GM10266 (cell line): ENCODE measurements at regions not wholly inside any gene's neighbourhood (a gene's known extent, or its start where the extent isn't known, plus 50 kb on each side); places are given as distances from the start of the nearest gene placed in this dataset.

ENCODE experiments used
- DNase-seq: peaks from one replicate; pipeline ENCODE4 v3.0.0; 2012; ENCODE audit errors: extremely low spot score
- CTCF ChIP-seq: IDR thresholded peaks from 2 replicates; pipeline ENCODE4 v1.5.1; 2012; ENCODE audit warnings: mild to moderate bottlenecking, low read depth; ENCODE audit not compliant: control insufficient read depth, insufficient read depth; ENCODE audit errors: missing control alignments

DNA sequence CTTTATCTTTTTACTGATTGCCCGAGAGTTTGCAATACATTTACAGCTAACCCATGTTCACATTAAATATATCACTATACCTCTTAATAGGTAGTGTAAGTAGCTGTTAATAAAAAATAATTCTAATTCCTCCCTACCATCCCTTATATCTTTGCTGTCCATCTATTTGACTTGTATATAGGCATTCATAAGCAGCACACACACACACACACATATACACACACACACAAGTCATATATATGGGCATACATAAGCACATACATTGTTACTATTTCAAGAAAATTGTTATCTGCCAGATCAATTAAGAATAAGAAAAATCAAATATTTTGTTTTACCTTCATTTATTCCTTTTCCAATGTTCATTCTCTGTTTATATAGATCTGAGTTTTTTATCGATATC, 176.4 kb downstream of the PPP1R3A start:
- no peak for TF ChIP-seq CTCF
- no peak for DNase-seq

- TF ChIP-seq CTCF, result no peak
- DNase-seq, result no peak
Observed at GRCh38 chr7:113731571-113731970, 187.2 kb downstream of the PPP1R3A start.

DNA sequence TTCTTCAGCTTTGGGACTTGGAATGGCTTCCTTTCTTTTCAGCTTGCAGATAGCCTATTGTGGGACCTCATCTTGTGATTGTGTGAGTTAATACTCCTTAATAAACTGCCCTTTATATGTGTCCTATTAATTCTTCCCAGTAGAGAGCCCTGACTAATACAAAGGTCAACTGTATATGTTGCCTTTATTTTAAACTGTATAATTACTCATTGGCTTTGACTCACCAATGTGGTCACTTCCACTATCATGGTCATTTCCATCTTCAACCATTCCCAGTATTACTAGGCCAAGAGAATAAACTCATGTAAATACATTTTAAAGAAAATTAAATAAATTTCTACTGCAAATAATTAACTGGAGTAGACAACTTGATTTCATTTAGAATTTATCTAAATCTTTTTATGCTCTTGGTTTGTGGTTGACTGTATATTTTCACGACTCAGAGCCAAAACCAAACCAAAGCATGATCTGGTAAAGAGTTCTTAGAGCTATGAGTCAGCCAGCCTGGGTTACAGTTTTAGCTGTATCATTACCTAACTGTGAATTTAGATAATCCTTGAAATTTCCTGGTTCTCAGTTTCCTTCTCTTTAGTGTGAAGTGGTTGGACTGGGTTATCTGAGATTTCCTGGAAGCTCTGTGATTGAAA, 188.4 kb downstream of the PPP1R3A start:
- no peak for DNase-seq
- no peak for TF ChIP-seq CTCF

GRCh38 chr7:113727486-113727885, 191.3 kb downstream of the PPP1R3A start:
- no peak for DNase-seq
- no peak for TF ChIP-seq CTCF

- no peak for TF ChIP-seq CTCF
- DNase-seq, result no peak
Observed at GRCh38 chr7:113722006-113722405, 196.8 kb downstream of the PPP1R3A start.

DNA sequence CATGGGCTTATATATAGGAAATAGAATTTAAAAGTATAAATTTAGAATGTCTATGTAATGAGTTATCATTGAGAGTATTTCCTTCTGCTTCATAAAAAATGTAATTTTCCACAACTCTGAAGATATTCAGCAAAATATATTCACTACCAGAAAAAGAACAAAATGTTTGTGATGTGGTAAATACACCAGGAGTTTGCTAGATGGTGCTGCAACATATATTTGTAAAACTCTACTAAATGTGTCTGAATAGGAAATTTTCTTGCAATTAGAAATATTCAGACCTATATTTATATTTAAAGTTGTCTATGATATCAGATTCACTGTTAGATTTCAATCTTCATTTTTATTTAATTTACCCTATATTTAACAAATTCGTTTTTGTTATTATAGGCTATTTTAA, 201.1 kb downstream of the PPP1R3A start:
- no peak for DNase-seq
- TF ChIP-seq CTCF, result no peak

DNA sequence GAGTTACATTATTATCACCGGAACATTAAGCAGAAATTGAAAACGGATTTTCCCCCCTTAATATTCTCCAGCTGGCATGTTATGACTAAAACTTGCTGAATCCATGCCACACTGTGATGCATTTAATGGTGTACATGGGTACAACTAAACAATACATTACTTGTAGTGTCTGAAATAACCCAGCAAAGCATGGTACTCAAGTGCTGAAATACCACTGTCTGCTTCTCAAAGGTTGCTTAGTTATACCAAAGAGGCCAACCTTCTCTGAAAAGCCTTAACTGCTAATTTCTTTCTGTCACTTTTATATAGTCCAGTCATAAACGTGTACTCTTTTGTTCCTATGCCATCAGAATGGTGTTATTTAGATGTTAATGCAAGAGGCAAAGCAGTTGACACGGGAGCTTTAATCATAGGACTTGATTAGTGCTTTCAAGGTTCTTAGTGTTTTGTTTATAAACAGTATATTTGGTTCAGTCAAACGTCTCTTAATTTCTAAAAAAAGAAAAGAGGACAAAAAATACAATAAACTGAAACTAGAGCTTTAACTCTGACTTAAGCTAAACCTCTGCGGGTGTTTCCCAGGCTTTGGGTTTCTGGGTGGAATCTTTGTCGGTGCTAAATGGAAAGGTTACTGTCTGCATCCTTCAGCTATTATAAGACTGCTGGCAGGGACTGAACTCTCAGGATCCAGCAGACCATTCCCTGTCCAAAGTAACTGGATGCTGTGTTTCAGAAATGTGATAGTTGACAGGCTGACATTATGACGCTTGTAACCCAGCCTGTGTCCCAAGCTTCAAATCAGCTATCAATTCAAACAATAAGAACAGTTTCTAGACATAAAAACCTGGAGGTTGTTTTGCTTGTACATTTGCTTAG, 202.6 kb downstream of the PPP1R3A start:
- no peak for TF ChIP-seq CTCF
- DNase-seq, result no peak
